ENCODE measurements at regions not wholly inside any gene's neighbourhood (a gene's known extent, or its start where the extent isn't known, plus 50 kb on each side); places are given as distances from the start of the nearest gene placed in this dataset.

DNA sequence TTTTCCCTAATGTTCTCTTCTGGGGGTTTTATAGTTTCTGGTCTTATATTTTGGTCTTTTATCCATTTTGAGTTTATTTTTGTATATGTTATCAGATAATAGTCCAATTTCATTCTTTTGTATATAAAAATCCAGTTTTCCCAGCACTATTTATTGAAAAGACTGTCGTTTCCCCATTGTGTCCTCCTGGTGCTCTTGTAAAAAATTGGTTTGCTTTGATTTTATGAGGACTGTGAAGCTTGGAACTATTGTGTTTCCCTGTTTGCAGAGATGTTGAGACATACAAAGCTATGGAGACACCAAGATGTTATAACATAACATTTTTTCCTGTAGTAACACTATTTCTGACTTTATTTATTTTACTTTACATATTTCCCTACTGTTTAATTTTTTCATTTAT, 163.3 kb upstream of the TUT7 start:
- H3K9ac ChIP-seq (ENCODE audit: low read depth, low read length, poor library complexity, severe bottlenecking) = no peak overlapping the region
- H3K36me3 ChIP-seq (ENCODE audit: insufficient read depth, low read length) = no peaks in the 10 kb centered on the region
- no peaks in the 10 kb centered on the region for H3K9me3 ChIP-seq (ENCODE audit: insufficient read depth, low read depth, low read length)
- H4K20me1 ChIP-seq (ENCODE audit: insufficient read depth, low read length, poor library complexity, severe bottlenecking) = no peaks in the 10 kb centered on the region
- H3K4me2 ChIP-seq (ENCODE audit: low read depth, low read length, poor library complexity, severe bottlenecking) = no peak overlapping the region
- H3F3A ChIP-seq (ENCODE audit: low read depth) = no peaks in the 10 kb centered on the region
- no peak overlapping the region for H3K4me3 ChIP-seq (ENCODE audit: low read length, poor library complexity, severe bottlenecking)
- no peak overlapping the region for H2AFZ ChIP-seq (ENCODE audit: low read length)
- H3K9me2 ChIP-seq (replicated peaks; ENCODE audit: low read depth, low read length) = no peaks in the 10 kb centered on the region
- no peaks in the 10 kb centered on the region for H3K79me2 ChIP-seq (ENCODE audit: insufficient read depth, low read length)
- no peaks in the 10 kb centered on the region for H3K4me1 ChIP-seq (ENCODE audit: insufficient read depth, low read length, poor library complexity, severe bottlenecking)
- no peak for TF ChIP-seq EZH2phosphoT487 (IDR thresholded peaks at IDR 0.05; ENCODE audit: borderline replicate concordance)
- no peak for TF ChIP-seq CTCF (conservative IDR thresholded peaks at IDR 0.05; ENCODE audit: low read length)
- no peaks in the 10 kb centered on the region for H3K27me3 ChIP-seq (ENCODE audit: insufficient read depth, low read length, poor library complexity, severe bottlenecking)

GRCh38 chr9:86516564-86516963, 162.4 kb upstream of the TUT7 start:
- Histone ChIP-seq H3K4me1 (ENCODE audit: insufficient read depth, low read length, poor library complexity, severe bottlenecking) (no peaks in the 10 kb centered on the region), H4K20me1 (ENCODE audit: insufficient read depth, low read length, poor library complexity, severe bottlenecking) (no peaks in the 10 kb centered on the region), H3K36me3 (ENCODE audit: insufficient read depth, low read length) (no peaks in the 10 kb centered on the region), H3K9me3 (ENCODE audit: insufficient read depth, low read depth, low read length) (no peaks in the 10 kb centered on the region), H3K9me2 (replicated peaks; ENCODE audit: low read depth, low read length) (no peaks in the 10 kb centered on the region), H3K4me2 (ENCODE audit: low read depth, low read length, poor library complexity, severe bottlenecking) (no peak overlapping the region), H2AFZ (ENCODE audit: low read length) (no peak overlapping the region), H3K27me3 (ENCODE audit: insufficient read depth, low read length, poor library complexity, severe bottlenecking) (no peaks in the 10 kb centered on the region), H3K79me2 (ENCODE audit: insufficient read depth, low read length) (no peaks in the 10 kb centered on the region), H3K4me3 (ENCODE audit: low read length, poor library complexity, severe bottlenecking) (no peak overlapping the region), H3K9ac (ENCODE audit: low read depth, low read length, poor library complexity, severe bottlenecking) (no peak overlapping the region), H3F3A (ENCODE audit: low read depth) (no peaks in the 10 kb centered on the region)
- TF ChIP-seq EZH2phosphoT487 (IDR thresholded peaks at IDR 0.05; ENCODE audit: borderline replicate concordance) (no peak), CTCF (conservative IDR thresholded peaks at IDR 0.05; ENCODE audit: low read length) (no peak)

DNA sequence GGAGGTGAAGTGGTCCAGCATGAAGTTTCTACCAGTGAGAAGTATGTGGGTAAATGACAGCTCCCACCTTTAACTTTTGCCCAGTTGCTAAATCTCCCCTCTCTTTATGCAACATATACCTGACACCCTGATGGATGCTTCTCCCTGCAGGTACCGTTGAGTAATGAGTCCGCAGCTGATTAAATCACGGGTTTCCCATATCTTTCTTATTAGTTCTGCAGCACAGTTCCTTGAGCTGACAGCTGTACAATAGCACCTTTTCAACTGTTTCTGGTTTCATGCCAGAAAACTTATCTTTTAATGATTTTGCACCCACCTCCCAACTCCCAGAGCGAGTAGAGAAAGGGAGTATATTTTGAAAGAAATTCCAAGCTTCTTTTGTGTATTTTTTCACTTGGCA, 161.0 kb upstream of the TUT7 start:
- TF ChIP-seq CTCF (conservative IDR thresholded peaks at IDR 0.05; ENCODE audit: low read length) = no peak
- TF ChIP-seq EZH2phosphoT487 (IDR thresholded peaks at IDR 0.05; ENCODE audit: borderline replicate concordance) = no peak
- no peaks in the 10 kb centered on the region for H3F3A ChIP-seq (ENCODE audit: low read depth)
- no peak overlapping the region for H3K9ac ChIP-seq (ENCODE audit: low read depth, low read length, poor library complexity, severe bottlenecking)
- H3K9me2 ChIP-seq (replicated peaks; ENCODE audit: low read depth, low read length) = no peaks in the 10 kb centered on the region
- H3K27me3 ChIP-seq (ENCODE audit: insufficient read depth, low read length, poor library complexity, severe bottlenecking) = no peaks in the 10 kb centered on the region
- H3K79me2 ChIP-seq (ENCODE audit: insufficient read depth, low read length) = no peaks in the 10 kb centered on the region
- no peak overlapping the region for H3K4me2 ChIP-seq (ENCODE audit: low read depth, low read length, poor library complexity, severe bottlenecking)
- no peaks in the 10 kb centered on the region for H3K36me3 ChIP-seq (ENCODE audit: insufficient read depth, low read length)
- H4K20me1 ChIP-seq (ENCODE audit: insufficient read depth, low read length, poor library complexity, severe bottlenecking) = no peaks in the 10 kb centered on the region
- H3K4me1 ChIP-seq (ENCODE audit: insufficient read depth, low read length, poor library complexity, severe bottlenecking) = no peaks in the 10 kb centered on the region
- no peaks in the 10 kb centered on the region for H3K9me3 ChIP-seq (ENCODE audit: insufficient read depth, low read depth, low read length)
- H3K4me3 ChIP-seq (ENCODE audit: low read length, poor library complexity, severe bottlenecking) = no peak overlapping the region
- H2AFZ ChIP-seq (ENCODE audit: low read length) = no peak overlapping the region

Data from Loucy (cell line).